Testis (tissue), 2 donors: ENCODE measurements at regions not wholly inside any gene's neighbourhood (a gene's known extent, or its start where the extent isn't known, plus 50 kb on each side); places are given as distances from the start of the nearest gene placed in this dataset.

Experiments
- CTCF ChIP-seq, 3 experiments: fragments of 450-650 bp in 2 of 3; fragments of 200-600 bp in 1 of 3; sonication (generic) in 1 of 3; IDR thresholded peaks; one replicate each; pipeline ENCODE4 v1.5.1; 2016 to 2019; ENCODE audit warnings: antibody characterized with exemption in 3 of 3, mild to moderate bottlenecking in 2 of 3, moderate library complexity in 1 of 3
- POLR2A ChIP-seq: fragments of 450-650 bp; IDR thresholded peaks from one replicate; pipeline ENCODE4 v1.6.1; 2017; ENCODE audit warnings: antibody characterized with exemption, mild to moderate bottlenecking, moderate library complexity

- TF ChIP-seq CTCF (IDR thresholded peaks at IDR 0.05) = no peak
- TF ChIP-seq POLR2A = no peak
Measured at GRCh38 chr14:104520620-104521410, 58.7 kb upstream of the C14orf180 start.
